ENCODE measurements at regions not wholly inside any gene's neighbourhood (a gene's known extent, or its start where the extent isn't known, plus 50 kb on each side); places are given as distances from the start of the nearest gene placed in this dataset.

DNA sequence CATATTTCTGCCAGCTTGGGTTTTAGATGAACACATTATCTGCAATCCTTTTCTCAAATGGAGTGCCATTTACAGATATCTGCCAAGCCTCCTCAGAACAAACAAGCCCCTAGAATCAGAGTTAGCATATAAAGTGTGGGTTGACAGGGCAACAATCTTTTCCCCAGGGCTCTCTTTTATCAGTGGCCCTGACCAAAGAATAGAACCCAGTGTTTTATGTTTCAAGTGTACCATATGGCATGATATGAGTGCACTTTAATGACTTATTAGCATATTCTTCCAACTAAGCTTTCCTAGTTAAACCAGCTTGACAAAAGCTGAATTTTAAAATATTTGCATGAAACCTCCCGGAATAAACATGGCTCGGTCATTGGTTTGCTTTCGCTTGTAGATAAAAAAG, 57.3 kb downstream of the EVX1 start:
- DNase-seq (ENCODE audit: low spot score) = no peak

DNA sequence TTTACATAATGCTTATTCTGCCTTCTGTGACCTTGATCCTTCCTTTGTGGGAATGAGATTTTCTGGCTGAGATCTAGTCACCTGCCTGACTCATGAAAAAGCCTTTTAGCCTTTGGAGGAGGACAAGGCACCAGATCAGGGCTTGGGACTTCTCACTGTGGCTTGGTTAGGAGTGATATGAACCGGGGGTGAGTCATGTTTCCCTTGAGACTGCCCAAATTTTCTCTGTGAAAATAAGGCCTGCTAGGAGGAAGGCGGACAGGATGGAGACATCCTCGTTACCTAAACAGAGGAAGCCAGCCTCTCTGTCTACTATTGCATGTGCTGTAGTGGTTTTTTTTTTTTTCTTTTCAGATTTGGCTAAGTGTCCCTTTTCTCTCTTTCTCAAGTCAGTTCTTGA, 57.8 kb downstream of the EVX1 start:
- DNase-seq (ENCODE audit: low spot score) = no peak

DNA sequence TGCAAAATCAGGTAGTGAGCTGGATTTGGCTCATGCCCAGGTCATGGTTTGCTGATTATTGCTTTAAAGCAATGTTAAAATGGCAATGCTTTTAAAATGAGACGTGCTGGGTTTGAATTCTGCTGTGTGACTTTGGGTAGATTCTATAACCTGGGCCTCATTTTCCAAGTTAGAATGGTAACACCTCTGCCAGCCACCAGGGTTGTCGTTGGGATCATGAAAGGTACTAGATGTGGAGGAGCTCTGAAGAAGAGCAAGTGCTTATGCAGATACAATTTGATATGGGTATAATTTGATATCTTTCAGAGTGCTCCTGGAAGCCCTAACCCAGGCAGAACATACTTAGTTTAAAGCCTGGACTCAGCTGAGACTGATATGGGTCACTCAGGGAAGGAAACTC, 60.0 kb downstream of the EVX1 start:
- no peak for DNase-seq (ENCODE audit: low spot score)

DNA sequence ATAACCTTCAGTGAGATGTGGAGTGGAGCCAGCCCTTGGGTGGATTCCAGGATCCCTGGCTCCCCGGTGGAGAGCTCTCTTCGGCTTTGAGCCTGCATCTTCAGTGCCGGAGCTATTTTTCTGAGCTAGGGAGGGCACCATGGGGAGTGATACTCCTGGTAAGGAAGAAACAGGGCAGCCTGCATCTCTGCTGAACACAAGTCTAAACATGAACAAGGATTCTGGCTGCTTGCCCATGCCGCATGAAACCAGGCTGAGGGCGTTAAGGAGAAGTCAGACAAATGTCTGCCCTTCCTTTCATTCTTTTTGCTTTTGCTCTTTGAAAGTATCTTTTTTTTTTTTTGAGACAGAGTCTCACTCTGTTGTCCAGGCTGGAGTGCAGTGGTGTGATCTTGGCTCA, 60.4 kb downstream of the EVX1 start:
- no peak for DNase-seq (ENCODE audit: low spot score)

DNA sequence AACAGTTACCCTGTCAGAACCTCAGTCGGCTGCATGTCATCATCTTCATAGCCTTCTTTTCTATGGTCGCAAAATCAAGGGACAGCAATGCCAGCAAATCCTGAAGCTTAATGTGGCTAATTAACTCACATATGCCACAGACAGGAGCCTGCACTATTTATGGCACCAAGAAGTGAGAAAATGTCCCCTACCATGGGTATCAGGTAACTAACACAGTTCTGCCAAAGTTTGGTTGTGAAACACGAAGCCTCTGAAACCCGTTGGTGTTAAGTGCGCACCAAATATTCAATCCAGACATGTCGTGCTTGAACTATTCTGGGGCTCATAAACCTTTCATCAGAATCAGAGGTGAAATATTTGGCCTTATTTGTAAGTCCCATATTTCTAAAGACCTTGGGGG, 63.3 kb downstream of the EVX1 start:
- DNase-seq (ENCODE audit: low spot score) = no peak

DNA sequence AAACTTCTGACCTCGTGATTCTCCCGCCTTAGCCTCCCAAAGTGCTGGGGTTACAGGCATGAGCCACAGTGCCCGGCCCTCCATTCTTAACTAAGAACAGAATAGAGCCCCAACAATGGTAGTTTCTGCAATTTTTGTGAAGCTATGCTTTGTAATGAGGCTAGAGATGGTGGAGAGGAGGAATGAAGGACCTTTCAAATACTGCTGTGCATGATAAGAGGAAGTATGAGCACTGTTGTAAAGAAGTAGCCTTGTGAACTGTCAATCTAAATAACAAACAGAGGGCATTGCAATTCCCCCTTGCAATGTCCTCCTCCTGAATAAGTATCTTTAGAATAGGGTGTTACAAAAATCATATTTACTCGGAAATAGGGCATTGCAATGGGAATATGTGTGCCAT, 70.2 kb downstream of the EVX1 start:
- DNase-seq (ENCODE audit: low spot score) = no peak

DNA sequence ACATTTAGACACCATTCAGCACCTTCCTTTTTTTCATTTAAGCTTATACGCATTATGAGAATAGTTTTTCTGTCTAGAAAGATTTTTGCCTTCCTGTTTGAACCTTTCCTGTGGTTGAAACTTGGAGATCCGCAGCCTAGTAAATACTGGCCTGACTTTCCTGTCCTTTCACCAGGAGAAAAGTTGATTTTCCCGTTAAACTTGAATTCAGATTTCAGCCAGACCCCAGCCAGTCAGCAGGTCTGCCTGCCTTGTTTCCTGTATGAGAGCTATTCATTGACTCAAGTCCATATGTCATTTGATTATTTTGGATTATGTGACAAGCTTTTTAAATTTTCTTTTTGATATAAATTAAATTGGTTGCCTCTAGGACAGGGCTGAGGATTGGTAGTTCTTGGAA, 71.5 kb downstream of the EVX1 start:
- no peak for DNase-seq (ENCODE audit: low spot score)

DNA sequence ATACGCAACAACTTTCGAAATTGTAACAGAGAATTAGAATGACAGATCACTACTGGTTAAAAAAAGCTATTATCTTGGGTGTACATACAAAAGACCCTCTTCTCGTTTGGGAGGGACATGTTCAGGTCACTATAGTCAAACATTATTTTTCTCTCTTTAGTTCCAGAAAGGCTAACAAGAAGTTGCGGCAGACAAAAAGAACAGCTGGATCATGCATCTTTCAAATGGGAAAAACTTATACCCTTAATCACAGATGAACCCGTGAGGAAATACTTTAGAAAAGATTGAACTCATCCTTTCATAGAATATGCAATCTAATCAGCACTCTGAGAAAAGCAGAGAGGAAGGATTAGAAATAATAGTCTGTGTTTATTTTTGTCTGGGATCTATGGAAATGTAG, 72.5 kb downstream of the EVX1 start:
- no peak for DNase-seq (ENCODE audit: low spot score)

DNA sequence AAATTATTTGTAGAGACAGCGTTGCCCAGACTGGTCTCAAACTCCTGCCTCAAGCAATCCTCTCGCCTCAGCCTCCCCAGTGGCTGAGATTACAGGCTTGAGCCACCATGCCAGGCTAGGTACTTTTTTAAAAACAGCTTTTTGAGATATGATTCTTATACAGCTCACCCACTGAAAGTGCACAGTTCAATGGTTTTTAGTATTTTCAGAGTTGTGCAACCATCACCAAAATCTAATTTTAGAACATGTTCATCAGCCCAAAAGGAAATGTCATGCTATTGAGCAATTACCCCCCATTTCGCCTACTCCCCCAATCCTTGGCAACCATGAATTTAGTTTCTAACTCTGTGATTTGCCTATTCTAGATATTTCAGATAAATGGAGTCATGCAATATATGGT, 73.7 kb downstream of the EVX1 start:
- DNase-seq (ENCODE audit: low spot score) = no peak

DNA sequence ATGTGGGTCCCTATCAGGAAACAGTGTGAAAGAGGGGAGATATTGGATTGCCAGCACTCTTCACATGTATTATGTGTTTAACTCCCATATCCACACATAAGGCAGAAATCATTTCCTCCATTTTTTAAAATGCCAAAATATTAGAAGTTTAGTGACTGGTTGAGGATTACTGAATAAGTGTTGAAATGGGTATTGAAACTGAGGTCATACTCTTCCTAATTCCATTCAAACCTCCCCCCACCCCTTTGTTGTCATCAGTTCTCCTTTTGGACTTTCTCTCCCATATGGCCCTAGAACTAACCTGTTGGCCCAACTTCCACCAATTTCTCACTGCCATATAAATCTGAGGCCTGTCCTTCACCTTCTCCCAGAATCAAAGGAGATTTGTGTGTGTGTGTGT, 81.6 kb downstream of the EVX1 start:
- no peak for DNase-seq (ENCODE audit: low spot score)

DNA sequence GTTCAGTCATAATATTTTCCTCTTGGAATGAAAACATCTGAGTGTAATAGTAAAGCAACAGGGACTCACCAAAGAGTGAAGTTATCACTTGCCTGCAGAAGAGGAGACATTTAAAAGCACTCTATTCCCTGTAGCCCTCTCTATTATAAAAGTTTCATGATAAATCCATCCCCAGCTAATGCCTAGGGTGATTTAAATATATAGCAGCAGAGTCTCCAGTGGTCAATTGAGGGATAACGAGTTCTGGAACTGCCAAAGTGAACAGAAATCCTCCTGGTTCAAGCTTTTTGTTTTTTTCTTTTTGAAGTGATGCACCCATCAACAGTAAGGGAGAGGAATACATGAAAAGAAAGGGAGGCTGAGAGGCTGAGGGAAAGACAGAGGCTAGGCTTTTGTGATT, 87.3 kb downstream of the EVX1 start:
- no peak for DNase-seq (ENCODE audit: low spot score)

DNA sequence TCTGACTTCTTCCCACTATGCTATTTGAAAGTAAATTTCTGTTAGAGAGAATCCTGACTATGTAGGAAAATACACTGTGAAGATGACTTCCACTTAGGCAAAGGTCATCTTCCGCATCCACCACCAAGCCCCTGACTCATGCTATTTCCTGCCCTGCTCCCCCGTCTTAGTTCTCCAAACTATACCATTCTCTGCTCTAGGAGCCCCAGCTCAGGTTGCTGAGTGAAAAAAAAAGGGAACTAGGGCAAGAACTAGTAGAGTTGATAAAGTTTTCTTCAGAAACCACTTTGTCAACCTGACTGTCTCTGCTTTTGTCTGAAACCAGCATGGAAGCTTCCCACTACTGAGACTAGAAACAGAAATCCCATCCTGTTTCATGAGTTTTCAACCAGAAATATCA, 96.9 kb downstream of the EVX1 start:
- no peak for DNase-seq (ENCODE audit: low spot score)

DNA sequence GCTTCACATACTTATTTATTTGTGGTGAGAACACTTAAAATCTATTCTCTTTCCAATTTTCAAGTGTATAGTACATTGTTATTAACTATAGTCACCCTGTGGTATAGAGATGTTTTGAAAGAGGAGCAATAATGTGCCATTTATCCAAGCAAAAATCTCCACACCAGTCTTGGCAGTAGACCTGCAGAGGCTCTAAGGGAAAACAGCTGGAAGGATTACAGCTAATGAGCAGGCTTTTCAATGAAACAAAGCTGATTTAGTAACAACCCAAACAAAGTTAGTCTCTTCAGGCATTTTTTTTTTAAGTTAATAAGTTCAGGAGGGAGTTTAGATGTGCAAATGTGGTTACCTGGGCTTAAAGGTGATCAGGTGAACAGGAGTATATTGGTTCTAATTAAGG, 101.9 kb downstream of the EVX1 start:
- no peak for DNase-seq (ENCODE audit: low spot score)

DNA sequence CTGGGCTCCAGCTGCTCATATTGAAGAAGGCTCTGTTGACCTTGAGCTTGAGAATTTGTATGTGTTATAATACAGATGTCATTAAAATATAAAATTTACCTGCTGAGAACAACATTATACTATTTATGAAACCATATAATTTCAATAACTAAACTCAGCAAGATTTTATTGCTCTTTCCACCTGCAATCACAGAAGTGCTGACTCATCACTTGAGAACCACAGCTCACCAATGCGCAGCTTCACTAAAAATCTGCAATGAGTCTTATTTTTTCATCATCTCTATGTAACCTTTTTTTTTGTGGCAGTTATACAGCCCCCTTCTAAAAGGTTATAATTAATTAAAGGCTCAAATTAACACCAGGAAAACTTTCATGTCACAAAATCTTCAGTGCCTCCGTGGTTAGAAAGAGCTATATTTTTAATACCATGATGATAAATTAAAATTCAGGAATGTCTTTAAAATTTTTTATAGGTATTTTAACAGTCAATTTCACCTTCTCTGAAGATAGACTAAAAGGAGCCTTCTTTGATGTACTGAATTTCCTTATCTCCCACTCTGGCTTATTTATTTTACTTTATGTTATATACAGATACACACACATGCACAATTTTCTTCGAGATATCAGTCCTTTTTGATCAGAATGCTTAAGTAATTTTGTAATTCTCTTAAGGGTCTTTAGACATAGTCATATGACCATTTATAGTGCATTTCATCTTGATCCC, 102.7 kb downstream of the EVX1 start:
- no peak for DNase-seq (ENCODE audit: low spot score)

DNA sequence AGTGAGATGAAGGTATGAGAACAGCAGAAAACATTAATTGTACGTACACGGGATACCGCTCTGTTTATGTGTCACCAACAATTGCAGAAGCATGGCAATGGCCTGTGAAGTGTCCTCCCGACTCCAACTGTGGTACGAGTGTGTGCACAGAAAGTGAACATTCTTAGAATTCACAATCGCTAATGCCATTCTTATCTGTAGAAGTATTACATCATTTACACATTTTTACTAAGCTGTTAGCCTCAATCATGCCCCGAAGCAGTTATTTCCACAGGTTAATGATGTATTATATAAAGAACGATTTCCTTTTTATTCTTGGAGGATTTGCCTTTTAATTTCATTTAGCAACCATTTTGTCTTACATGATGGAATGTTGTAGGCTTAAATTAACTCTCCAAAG, 103.4 kb downstream of the EVX1 start:
- DNase-seq (ENCODE audit: low spot score) = no peak

DNA sequence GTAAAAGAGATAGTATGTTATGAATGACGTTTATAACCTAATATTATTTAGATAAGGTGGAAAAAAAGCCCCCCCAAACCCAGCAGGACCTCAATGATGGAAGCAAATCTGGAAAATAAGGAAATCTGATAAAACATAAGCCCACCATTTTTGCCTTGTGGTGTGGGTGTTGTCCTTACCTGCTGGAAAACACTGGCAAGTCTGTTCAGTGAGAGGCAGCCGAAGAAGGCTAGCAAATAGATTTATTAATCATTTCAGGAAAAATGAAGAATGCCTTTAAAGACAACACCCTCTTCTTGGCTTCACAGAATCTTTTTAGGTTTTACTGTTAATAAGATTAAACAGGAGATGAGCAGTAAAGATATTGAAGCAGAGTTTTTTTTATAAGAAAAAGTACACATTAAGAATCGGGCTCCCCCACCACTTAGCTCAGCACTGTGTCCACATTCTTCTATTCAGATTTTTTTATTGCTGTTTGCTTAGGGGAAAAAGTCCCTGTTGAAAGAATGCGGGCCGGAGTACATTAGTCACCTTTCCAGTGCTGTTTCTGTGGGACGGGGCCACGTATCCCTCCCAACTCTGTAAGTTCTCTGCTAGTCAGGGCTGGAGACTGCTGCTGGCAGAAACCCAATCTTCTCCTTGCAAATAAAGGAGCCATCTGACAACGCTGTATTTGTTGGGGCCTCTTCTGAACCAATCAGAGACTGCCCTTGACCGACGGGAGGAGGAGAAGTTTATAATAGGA, 104.1 kb downstream of the EVX1 start:
- no peak for DNase-seq (ENCODE audit: low spot score)

DNA sequence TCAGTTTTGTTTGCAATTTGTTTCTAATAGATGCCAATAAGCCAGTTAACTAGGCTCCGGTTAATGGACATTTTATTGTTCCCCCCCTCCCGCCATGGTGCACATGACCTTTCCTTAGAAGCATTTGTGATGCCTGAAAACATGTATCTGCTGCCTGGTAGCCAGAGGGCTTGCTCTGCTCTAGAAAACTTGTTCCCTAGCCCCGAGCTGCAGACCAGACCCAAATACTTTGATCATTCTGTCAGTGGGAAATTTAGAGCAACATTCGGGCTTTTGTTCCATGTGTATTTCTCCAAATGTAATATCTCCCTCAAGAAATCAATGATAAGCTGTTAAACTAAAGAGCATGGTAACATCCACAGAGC, 104.7 kb downstream of the EVX1 start:
- DNase-seq (ENCODE audit: low spot score) = no peak

DNA sequence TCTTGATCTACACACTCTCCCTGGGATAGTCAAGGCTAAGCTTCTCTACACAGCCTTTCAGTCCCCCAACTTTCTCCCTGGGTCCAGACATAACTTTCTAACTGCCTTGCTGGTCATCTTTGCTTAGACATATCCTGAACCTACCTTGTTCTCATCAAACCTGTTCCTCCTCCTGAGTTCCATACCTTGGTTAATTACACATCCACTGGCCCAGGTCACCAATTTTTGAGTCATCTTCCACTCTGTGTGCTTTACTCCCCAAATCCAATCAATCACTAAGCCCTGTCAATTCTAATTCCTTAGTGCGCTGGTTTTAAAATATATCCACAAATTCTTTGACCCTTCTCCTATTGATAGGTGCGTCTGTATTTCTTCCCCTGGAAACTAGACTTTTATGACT, 107.0 kb downstream of the EVX1 start:
- DNase-seq (ENCODE audit: low spot score) = no peak

DNA sequence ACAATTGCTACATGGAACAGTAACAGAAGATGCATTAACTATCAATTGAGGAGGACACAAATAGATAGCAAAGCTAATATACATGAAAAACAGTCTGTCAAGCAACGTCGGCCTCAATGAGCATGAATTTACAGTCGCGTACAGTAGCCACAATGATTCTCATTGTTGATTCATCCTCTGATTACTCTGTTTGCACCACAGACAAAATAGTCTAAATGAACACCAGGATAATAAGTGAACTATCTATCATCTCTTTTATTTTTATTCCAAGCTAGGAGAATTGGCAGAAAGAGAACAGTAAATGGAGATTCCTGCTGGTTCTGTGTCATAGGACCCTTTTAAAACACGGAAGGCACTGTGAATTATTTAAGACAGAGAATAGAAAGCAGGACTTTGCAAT, 108.5 kb downstream of the EVX1 start:
- no peak for DNase-seq (ENCODE audit: low spot score)

DNA sequence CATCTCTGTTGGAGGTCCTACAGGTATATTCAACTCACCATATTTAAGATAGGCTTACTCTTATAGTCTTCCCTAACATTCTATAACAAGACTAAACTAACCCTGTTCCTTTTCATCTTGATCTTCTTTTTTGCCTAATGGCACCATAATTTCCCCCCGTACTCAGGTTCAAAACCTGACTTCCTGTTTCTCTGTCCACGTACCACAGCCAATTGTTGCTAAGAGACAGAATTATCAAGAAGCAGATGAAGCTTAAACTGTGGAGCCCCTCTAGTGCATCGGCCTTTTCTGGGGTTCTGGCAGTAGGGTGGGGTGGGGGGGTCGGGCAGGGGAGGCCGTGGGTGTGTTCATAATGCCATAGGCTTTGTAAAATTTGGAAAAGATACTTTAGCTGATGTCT, 109.2 kb downstream of the EVX1 start:
- no peak for DNase-seq (ENCODE audit: low spot score)

DNA sequence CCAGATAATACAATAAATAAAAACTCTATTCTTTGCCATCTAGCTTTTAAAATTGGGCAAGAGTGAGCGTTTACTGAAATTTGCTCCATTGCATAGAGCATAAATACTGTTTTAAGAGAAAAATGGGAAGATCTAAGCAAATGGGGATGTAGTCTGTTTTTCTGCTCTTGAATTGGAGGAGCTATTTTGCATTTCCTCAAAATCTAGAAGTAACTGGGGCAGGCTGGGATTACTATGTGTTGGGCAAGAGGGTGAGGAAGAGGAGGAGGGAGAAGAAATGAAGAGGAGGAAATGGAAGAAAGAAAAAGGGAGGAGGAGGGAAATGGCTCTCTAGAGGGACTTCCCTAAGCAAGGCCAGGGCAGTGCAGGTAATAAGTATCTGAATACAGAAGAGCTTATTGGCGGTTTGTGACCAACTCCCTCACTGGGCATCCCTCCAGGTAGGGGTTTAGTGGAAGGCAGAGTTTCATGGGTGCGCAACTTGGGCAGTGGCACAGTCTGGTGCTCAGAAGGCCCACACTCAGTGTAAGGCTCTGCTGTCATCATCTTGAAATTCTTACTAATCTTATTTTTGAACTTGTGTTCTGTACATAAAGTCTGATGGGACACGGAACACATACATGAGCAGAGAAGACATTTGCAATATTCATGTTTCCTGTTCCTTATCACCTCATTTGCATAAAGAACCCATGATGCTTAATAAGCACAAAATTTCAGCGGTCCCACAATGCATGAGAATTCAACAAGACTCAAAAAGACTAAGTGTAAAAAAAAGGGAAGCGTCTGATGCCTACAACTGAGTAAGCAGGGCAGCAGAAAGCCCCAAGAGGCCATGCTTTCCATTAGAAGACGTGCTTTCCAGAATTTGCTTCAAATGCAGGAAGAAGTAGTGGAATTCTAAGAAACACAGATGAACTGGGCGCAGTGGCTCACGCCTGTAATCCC, 116.9 kb downstream of the EVX1 start:
- no peak for DNase-seq (ENCODE audit: low spot score)

DNA sequence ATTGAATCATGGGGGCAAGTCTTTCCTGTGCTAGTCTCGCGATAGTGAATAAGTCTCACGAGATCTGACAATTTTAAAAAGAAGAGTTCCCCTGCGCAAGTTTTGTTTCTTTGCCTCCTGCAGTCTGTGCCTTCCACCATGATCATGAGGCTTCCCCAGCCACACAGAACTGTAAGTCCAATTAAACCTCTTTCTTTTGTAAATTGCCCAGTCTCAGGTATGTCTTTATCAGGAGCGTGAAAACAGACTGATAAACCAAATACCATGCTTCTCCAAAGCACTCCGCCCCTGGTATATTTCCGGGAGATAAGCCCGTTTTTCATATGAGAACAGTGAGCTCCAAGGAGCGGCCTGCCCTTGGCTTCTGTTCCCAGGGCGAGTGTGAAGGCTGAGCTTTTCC, 118.9 kb downstream of the EVX1 start:
- DNase-seq (ENCODE audit: low spot score) = no peak

DNA sequence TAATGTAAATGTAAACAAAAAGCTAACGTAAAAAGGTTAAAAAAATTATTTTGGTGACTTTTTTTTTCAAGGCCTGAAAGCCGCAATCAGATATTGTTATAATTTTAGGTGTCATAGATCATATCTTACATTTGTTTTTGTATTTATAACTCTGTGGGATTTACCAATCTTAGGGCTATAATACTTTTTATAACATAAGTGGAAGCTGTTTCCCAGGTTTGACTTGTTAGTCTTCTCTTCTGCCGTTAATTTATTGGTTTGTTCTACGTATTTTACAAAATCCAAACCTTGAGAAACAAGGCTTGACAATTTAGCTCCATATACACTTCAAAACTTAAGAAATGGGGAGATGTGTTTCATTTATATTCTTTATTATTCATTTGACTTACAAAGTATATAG, 119.4 kb downstream of the EVX1 start:
- no peak for DNase-seq (ENCODE audit: low spot score)

Measured in cerebellar cortex (tissue), 1 donor.